GM23338 (cell line): ENCODE measurements at regions not wholly inside any gene's neighbourhood (a gene's known extent, or its start where the extent isn't known, plus 50 kb on each side); places are given as distances from the start of the nearest gene placed in this dataset.

Experiments
- ATAC-seq: fragments of 200-7000 bp; cut with Tn5 transposase; 3 replicates; pipeline ENCODE4 v1.9.1; 2020
- DNase-seq: peaks from one replicate; pipeline ENCODE4 v3.0.0-alpha.2; 2015; ENCODE audit warnings: low spot score
- H2AFZ ChIP-seq: fragments of 200-600 bp; sonication (generic); 2 replicates; pipeline ENCODE4 v1.8.0; 2016; ENCODE audit warnings: antibody characterized with exemption, mild to moderate bottlenecking, moderate library complexity
- H3F3A ChIP-seq: fragments of 200-600 bp; sonication (generic); replicated peaks from 2 replicates; pipeline ENCODE4 v1.8.0; 2017; ENCODE audit warnings: antibody characterized with exemption, mixed run types, low read depth
- H3K27ac ChIP-seq: fragments of 200-600 bp; sonication (generic); 2 replicates; pipeline ENCODE4 v1.6.1; 2016; ENCODE audit warnings: low read depth
- H3K27me3 ChIP-seq: fragments of 200-600 bp; sonication (generic); 2 replicates; pipeline ENCODE4 v1.8.0; 2016; ENCODE audit warnings: mild to moderate bottlenecking, mixed run types, moderate library complexity; ENCODE audit not compliant: insufficient read depth
- H3K36me3 ChIP-seq: fragments of 200-600 bp; sonication (generic); 2 replicates; pipeline ENCODE4 v1.8.0; 2016; ENCODE audit warnings: mild to moderate bottlenecking; ENCODE audit not compliant: insufficient read depth
- H3K4me1 ChIP-seq: fragments of 200-600 bp; sonication (generic); 2 replicates; pipeline ENCODE4 v1.8.0; 2016; ENCODE audit warnings: mild to moderate bottlenecking, moderate library complexity; ENCODE audit not compliant: insufficient read depth
- H3K4me2 ChIP-seq: fragments of 200-600 bp; sonication (generic); 2 replicates; pipeline ENCODE4 v1.7.1; 2017; ENCODE audit warnings: mixed run types
- H3K4me3 ChIP-seq: fragments of 200-600 bp; sonication (generic); 2 replicates; pipeline ENCODE4 v1.6.1; 2016; ENCODE audit warnings: mixed run types
- H3K79me2 ChIP-seq: fragments of 200-600 bp; sonication (generic); replicated peaks from 2 replicates; pipeline ENCODE4 v1.8.0; 2017; ENCODE audit warnings: mild to moderate bottlenecking; ENCODE audit not compliant: insufficient read depth
- H3K9me2 ChIP-seq: fragments of 200-600 bp; sonication (generic); 2 replicates; pipeline ENCODE4 v1.8.0; 2017; ENCODE audit not compliant: insufficient read depth
- H4K20me1 ChIP-seq: fragments of 200-600 bp; sonication (generic); replicated peaks from 2 replicates; pipeline ENCODE4 v1.8.0; 2017; ENCODE audit warnings: mild to moderate bottlenecking; ENCODE audit not compliant: insufficient read depth
- H3K27ac Mint-ChIP-seq: 2 replicates; pipeline ENCODE4 v1.8.0; 2020; ENCODE audit warnings: inconsistent platforms, mild to moderate bottlenecking, moderate library complexity, mixed read lengths
- H3K27me3 Mint-ChIP-seq: 3 replicates; pipeline ENCODE4 v1.8.0; 2022; ENCODE audit warnings: low read depth, mild to moderate bottlenecking, moderate library complexity, mixed read lengths, inconsistent platforms; ENCODE audit not compliant: insufficient read depth, poor library complexity
- H3K36me3 Mint-ChIP-seq: 3 replicates; pipeline ENCODE4 v1.8.0; 2021; ENCODE audit warnings: low read depth, mild to moderate bottlenecking, inconsistent platforms, moderate library complexity, mixed read lengths
- H3K4me1 Mint-ChIP-seq: 3 replicates; pipeline ENCODE4 v1.8.0; 2020; ENCODE audit warnings: mild to moderate bottlenecking, inconsistent platforms, mixed read lengths
- H3K4me3 Mint-ChIP-seq: 3 replicates; pipeline ENCODE4 v1.8.0; 2021; ENCODE audit warnings: moderate library complexity, mild to moderate bottlenecking, inconsistent platforms, mixed read lengths
- H3K9me3 Mint-ChIP-seq: 3 replicates; pipeline ENCODE4 v1.8.0; 2020; ENCODE audit warnings: moderate library complexity, mild to moderate bottlenecking, inconsistent platforms, mixed read lengths
- EZH2 ChIP-seq: fragments of 200-600 bp; sonication (generic); IDR thresholded peaks from one replicate; pipeline ENCODE4 v1.8.0; 2017; ENCODE audit warnings: antibody characterized with exemption, mild to moderate bottlenecking, low read depth; ENCODE audit not compliant: unreplicated experiment
- NANOG ChIP-seq: IDR thresholded peaks from 2 replicates; pipeline ENCODE4 v1.6.1; 2016; ENCODE audit warnings: antibody characterized with exemption, borderline replicate concordance
- TF ChIP-seq, protein P1 (sequence below): fragments of 250-450 bp; sonication (Bioruptor Pico); IDR thresholded peaks from 2 replicates; pipeline ENCODE4 v1.5.0; 2020; ENCODE audit warnings: mild to moderate bottlenecking, moderate library complexity
- TF ChIP-seq, protein P2 (sequence below): IDR thresholded peaks from 2 replicates; pipeline ENCODE4 v1.6.1; 2016; ENCODE audit warnings: antibody characterized with exemption
- TF ChIP-seq, protein P3 (sequence below): IDR thresholded peaks from one replicate; pipeline ENCODE4 v1.6.1; 2018; ENCODE audit warnings: antibody characterized with exemption; ENCODE audit not compliant: unreplicated experiment

DNA sequence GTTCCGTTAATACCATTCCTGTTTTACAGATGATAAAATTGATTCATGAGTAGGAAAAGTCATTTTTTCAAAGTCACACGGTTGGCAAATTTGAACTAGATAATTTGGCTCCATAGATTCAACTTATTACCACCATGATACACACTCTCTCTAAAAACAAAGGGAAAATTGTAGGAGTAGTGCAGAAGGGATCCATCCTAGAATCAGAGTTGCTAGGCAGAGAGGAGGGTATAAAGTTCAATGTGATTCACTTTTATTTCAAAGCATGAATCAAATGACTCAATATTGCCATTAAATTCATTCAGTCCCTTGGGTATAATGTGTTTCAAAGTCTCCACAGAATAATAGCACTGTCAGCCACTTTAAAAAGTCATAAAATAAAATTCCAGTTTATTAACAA is 747.2 kb upstream of the ACO1 start (continued):
- TF ChIP-seq, protein P1, sequence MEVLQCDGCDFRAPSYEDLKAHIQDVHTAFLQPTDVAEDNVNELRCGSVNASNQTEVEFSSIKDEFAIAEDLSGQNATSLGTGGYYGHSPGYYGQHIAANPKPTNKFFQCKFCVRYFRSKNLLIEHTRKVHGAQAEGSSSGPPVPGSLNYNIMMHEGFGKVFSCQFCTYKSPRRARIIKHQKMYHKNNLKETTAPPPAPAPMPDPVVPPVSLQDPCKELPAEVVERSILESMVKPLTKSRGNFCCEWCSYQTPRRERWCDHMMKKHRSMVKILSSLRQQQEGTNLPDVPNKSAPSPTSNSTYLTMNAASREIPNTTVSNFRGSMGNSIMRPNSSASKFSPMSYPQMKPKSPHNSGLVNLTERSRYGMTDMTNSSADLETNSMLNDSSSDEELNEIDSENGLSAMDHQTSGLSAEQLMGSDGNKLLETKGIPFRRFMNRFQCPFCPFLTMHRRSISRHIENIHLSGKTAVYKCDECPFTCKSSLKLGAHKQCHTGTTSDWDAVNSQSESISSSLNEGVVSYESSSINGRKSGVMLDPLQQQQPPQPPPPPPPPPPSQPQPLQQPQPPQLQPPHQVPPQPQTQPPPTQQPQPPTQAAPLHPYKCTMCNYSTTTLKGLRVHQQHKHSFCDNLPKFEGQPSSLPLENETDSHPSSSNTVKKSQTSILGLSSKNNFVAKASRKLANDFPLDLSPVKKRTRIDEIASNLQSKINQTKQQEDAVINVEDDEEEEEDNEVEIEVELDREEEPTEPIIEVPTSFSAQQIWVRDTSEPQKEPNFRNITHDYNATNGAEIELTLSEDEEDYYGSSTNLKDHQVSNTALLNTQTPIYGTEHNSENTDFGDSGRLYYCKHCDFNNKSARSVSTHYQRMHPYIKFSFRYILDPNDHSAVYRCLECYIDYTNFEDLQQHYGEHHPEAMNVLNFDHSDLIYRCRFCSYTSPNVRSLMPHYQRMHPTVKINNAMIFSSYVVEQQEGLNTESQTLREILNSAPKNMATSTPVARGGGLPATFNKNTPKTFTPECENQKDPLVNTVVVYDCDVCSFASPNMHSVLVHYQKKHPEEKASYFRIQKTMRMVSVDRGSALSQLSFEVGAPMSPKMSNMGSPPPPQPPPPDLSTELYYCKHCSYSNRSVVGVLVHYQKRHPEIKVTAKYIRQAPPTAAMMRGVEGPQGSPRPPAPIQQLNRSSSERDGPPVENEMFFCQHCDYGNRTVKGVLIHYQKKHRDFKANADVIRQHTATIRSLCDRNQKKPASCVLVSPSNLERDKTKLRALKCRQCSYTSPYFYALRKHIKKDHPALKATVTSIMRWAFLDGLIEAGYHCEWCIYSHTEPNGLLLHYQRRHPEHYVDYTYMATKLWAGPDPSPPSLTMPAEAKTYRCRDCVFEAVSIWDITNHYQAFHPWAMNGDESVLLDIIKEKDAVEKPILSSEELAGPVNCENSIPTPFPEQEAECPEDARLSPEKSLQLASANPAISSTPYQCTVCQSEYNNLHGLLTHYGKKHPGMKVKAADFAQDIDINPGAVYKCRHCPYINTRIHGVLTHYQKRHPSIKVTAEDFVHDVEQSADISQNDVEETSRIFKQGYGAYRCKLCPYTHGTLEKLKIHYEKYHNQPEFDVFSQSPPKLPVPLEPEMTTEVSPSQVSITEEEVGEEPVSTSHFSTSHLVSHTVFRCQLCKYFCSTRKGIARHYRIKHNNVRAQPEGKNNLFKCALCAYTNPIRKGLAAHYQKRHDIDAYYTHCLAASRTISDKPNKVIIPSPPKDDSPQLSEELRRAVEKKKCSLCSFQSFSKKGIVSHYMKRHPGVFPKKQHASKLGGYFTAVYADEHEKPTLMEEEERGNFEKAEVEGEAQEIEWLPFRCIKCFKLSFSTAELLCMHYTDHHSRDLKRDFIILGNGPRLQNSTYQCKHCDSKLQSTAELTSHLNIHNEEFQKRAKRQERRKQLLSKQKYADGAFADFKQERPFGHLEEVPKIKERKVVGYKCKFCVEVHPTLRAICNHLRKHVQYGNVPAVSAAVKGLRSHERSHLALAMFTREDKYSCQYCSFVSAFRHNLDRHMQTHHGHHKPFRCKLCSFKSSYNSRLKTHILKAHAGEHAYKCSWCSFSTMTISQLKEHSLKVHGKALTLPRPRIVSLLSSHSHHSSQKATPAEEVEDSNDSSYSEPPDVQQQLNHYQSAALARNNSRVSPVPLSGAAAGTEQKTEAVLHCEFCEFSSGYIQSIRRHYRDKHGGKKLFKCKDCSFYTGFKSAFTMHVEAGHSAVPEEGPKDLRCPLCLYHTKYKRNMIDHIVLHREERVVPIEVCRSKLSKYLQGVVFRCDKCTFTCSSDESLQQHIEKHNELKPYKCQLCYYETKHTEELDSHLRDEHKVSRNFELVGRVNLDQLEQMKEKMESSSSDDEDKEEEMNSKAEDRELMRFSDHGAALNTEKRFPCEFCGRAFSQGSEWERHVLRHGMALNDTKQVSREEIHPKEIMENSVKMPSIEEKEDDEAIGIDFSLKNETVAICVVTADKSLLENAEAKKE (CRISPR knock-in tag) = no peak

DNA sequence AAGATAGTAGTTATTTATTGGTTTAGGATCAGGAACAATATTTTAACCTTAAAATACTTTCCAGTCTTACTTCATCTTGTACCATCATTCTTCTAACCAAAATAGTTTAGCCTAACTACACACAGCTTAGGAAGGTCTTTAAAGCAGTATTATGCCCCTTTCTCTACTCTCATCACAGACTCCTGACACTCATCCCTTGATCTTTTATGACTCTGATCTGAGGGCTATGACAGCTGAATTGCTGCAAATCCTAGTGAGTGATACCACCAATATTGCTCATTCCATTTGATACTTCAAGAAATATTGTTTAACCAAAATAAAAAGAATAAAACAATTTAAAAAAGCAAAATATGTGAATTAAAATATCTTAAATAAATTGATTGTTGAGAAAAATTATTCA is 746.6 kb upstream of the ACO1 start:
- Mint-ChIP-seq H3K27ac (no peak overlapping the region), H3K9me3 (no peaks in the 10 kb centered on the region), H3K36me3 (no peaks in the 10 kb centered on the region), H3K27me3 (no peaks in the 10 kb centered on the region), H3K4me3 (no peak overlapping the region), H3K4me1 (no peaks in the 10 kb centered on the region)
- no peak overlapping the region for H2AFZ ChIP-seq
- H3K4me3 ChIP-seq = no peak overlapping the region
- H3K36me3 ChIP-seq = no peaks in the 10 kb centered on the region
- no peak overlapping the region for H3K27ac ChIP-seq
- H3K4me1 ChIP-seq = peaks cover 6% of the 10 kb centered on the region
- DNase-seq (no peak), ATAC-seq (no peak)
- H3K4me2 ChIP-seq = no peak overlapping the region
- TF ChIP-seq EZH2 = no peak
- TF ChIP-seq, protein P2, sequence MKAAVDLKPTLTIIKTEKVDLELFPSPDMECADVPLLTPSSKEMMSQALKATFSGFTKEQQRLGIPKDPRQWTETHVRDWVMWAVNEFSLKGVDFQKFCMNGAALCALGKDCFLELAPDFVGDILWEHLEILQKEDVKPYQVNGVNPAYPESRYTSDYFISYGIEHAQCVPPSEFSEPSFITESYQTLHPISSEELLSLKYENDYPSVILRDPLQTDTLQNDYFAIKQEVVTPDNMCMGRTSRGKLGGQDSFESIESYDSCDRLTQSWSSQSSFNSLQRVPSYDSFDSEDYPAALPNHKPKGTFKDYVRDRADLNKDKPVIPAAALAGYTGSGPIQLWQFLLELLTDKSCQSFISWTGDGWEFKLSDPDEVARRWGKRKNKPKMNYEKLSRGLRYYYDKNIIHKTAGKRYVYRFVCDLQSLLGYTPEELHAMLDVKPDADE = no peak
- no peak for TF ChIP-seq NANOG
- TF ChIP-seq, protein P3, sequence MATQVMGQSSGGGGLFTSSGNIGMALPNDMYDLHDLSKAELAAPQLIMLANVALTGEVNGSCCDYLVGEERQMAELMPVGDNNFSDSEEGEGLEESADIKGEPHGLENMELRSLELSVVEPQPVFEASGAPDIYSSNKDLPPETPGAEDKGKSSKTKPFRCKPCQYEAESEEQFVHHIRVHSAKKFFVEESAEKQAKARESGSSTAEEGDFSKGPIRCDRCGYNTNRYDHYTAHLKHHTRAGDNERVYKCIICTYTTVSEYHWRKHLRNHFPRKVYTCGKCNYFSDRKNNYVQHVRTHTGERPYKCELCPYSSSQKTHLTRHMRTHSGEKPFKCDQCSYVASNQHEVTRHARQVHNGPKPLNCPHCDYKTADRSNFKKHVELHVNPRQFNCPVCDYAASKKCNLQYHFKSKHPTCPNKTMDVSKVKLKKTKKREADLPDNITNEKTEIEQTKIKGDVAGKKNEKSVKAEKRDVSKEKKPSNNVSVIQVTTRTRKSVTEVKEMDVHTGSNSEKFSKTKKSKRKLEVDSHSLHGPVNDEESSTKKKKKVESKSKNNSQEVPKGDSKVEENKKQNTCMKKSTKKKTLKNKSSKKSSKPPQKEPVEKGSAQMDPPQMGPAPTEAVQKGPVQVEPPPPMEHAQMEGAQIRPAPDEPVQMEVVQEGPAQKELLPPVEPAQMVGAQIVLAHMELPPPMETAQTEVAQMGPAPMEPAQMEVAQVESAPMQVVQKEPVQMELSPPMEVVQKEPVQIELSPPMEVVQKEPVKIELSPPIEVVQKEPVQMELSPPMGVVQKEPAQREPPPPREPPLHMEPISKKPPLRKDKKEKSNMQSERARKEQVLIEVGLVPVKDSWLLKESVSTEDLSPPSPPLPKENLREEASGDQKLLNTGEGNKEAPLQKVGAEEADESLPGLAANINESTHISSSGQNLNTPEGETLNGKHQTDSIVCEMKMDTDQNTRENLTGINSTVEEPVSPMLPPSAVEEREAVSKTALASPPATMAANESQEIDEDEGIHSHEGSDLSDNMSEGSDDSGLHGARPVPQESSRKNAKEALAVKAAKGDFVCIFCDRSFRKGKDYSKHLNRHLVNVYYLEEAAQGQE = no peak
- no peaks in the 10 kb centered on the region for H3K9me2 ChIP-seq
- no peaks in the 10 kb centered on the region for H3F3A ChIP-seq
- no peaks in the 10 kb centered on the region for H3K79me2 ChIP-seq
- no peaks in the 10 kb centered on the region for H3K27me3 ChIP-seq
- no peaks in the 10 kb centered on the region for H4K20me1 ChIP-seq
